ENCODE measurements at regions not wholly inside any gene's neighbourhood (a gene's known extent, or its start where the extent isn't known, plus 50 kb on each side); places are given as distances from the start of the nearest gene placed in this dataset.

DNA sequence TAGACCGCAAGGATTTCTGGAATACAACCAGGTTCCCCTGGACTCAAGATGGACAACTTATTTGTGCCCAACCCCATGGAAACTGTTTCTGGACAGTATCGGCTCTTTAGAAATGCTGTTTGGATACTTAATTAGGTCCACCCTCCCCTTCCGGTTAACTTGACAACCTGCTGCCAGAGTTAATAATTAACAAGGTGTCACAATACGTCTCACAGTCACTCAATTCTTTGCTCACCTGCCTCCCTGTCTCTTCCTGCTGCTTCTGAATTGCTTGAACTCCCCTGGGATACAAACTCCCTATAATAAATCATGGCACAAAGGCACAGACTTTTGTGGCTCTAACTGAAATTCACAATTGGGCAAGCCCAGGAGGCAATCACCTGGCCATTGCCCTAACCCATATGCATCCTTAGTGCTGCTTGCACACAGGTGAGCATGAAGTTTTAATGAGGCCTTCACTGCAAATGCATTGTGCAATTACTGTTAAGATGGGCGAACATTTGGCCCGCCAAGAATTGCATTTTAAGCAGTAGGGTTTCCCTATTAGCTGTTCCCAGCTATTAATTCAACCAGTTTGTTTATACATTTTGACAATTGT is 504.4 kb upstream of the NOX3 start:
- no peaks in the 10 kb centered on the region for H3K36me3 Mint-ChIP-seq (ENCODE audit: low read depth)
- H3K9me3 Mint-ChIP-seq = no peaks in the 10 kb centered on the region
- TF ChIP-seq, protein P1, sequence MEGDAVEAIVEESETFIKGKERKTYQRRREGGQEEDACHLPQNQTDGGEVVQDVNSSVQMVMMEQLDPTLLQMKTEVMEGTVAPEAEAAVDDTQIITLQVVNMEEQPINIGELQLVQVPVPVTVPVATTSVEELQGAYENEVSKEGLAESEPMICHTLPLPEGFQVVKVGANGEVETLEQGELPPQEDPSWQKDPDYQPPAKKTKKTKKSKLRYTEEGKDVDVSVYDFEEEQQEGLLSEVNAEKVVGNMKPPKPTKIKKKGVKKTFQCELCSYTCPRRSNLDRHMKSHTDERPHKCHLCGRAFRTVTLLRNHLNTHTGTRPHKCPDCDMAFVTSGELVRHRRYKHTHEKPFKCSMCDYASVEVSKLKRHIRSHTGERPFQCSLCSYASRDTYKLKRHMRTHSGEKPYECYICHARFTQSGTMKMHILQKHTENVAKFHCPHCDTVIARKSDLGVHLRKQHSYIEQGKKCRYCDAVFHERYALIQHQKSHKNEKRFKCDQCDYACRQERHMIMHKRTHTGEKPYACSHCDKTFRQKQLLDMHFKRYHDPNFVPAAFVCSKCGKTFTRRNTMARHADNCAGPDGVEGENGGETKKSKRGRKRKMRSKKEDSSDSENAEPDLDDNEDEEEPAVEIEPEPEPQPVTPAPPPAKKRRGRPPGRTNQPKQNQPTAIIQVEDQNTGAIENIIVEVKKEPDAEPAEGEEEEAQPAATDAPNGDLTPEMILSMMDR (IDR thresholded peaks at IDR 0.05) = no peak

DNA sequence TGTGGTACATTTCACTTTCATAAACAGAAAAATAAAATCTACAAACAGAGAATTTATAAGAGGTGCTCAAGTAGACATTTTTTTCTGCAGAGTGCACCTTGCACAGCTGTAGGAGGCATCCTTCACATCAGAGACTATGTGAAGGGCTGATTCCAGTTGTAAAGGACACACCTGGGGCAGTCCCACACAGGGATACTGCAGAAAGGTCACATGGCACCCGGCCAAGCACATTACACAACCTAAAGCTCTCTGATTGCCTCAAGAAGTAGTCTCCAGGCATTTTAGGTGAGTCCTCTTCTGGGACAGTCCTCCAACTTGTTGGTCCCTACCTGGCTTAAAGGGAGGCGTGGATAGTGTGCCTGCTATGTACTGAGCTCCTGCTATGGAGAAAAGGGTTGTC is 502.9 kb upstream of the NOX3 start:
- no peak for DNase-seq
- H3K27me3 Mint-ChIP-seq (ENCODE audit: insufficient read depth) = no peaks in the 10 kb centered on the region; the same call in 1 of the 2 replicates
- TF ChIP-seq, protein P1 (IDR thresholded peaks at IDR 0.05) = no peak
- no peaks in the 10 kb centered on the region for H3K4me1 Mint-ChIP-seq (ENCODE audit: low read depth)
- no peak overlapping the region for H3K27ac Mint-ChIP-seq
- H3K4me3 Mint-ChIP-seq = no peak overlapping the region
- no peaks in the 10 kb centered on the region for H3K9me3 Mint-ChIP-seq
- H3K36me3 Mint-ChIP-seq (ENCODE audit: low read depth) = no peaks in the 10 kb centered on the region

More for the DNA sequence above, 504.4 kb upstream of the NOX3 start:
- no peaks in the 10 kb centered on the region; the same call in 1 of the 2 replicates for H3K27me3 Mint-ChIP-seq (ENCODE audit: insufficient read depth)
- no peaks in the 10 kb centered on the region for H3K4me1 Mint-ChIP-seq (ENCODE audit: low read depth)
- DNase-seq = no peak
- H3K27ac Mint-ChIP-seq = no peak overlapping the region
- no peak overlapping the region for H3K4me3 Mint-ChIP-seq

DNA sequence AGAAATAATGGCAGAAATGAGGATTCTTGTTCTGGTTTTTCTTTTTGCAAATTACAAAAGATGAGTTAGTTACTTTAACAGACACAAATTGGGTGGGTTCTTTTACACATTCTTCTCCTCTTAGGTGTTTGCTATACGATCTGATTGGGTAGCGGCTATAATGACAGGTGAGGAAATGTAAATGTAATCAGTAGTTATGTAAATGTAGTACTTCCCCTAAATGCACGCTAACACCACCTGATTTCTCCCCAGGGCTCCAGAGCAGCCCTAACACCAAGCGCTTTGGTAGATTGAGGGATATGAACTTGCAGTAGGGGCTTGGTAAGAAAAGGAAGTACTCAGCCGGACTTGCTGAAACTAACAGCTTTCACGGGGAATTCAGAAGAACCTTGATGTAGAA is 499.4 kb upstream of the NOX3 start:
- TF ChIP-seq, protein P1 (IDR thresholded peaks at IDR 0.05) = no peak
- Mint-ChIP-seq H3K27me3 (ENCODE audit: insufficient read depth) (no peaks in the 10 kb centered on the region; the same call in 1 of the 2 replicates), H3K4me1 (ENCODE audit: low read depth) (no peaks in the 10 kb centered on the region), H3K4me3 (no peak overlapping the region), H3K27ac (no peak overlapping the region), H3K36me3 (ENCODE audit: low read depth) (no peaks in the 10 kb centered on the region), H3K9me3 (no peaks in the 10 kb centered on the region)
- no peak for DNase-seq

DNA sequence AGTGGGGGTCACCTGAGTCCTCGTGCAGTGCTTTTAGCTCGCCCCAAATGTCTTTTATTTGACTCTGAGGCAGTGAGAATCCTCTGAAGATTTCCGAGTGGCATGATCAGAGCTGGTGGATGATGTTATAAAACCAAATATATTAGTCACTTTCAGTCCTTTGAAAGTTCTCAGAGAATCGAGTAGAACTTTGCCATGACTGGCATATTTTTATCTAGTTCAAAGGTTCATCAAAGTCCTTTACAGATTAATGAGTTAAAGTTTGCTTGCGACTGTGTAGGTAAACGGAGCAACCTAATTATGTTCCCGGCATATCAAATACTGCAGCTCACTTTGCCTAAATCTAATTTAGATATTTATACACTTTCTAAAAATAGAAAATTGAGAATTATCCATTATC is 498.5 kb upstream of the NOX3 start:
- no peaks in the 10 kb centered on the region for H3K9me3 Mint-ChIP-seq
- no peak for DNase-seq
- no peaks in the 10 kb centered on the region for H3K4me1 Mint-ChIP-seq (ENCODE audit: low read depth)
- TF ChIP-seq, protein P1 (IDR thresholded peaks at IDR 0.05) = no peak
- no peak overlapping the region for H3K4me3 Mint-ChIP-seq
- H3K36me3 Mint-ChIP-seq (ENCODE audit: low read depth) = no peaks in the 10 kb centered on the region
- H3K27me3 Mint-ChIP-seq (ENCODE audit: insufficient read depth) = no peaks in the 10 kb centered on the region; the same call in 1 of the 2 replicates
- H3K27ac Mint-ChIP-seq = no peak overlapping the region

DNA sequence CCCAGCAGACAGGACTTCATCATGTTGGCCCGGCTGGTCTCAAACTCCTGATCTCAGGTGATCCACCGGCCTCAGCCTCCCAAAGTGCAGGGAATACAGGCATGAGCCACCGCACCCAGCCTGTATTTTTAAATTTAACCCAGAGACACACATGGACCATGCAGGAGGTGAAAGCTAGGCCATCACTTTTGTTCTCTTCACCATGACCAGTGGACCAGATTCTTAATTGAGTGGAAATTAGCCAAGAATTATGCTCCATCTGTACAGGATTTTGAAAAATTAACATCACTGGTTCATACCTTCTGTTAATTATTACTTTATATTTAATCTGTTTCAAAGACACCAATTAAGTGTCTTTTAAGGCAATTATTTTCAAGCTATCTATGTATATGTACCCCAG is 493.6 kb upstream of the NOX3 start:
- no peak overlapping the region for H3K27ac Mint-ChIP-seq
- H3K4me1 Mint-ChIP-seq (ENCODE audit: low read depth) = peaks cover 7% of the 10 kb centered on the region

More for the DNA sequence above, 493.6 kb upstream of the NOX3 start:
- Mint-ChIP-seq H3K36me3 (ENCODE audit: low read depth) (no peaks in the 10 kb centered on the region), H3K9me3 (peaks cover 13% of the 10 kb centered on the region), H3K27me3 (ENCODE audit: insufficient read depth) (peaks cover 1% of the 10 kb centered on the region), H3K4me3 (no peak overlapping the region)
- DNase-seq = no peak
- TF ChIP-seq, protein P1 (IDR thresholded peaks at IDR 0.05) = no peak

All from HFFc6 (cell line).